GM10248 (cell line): ENCODE measurements at regions not wholly inside any gene's neighbourhood (a gene's known extent, or its start where the extent isn't known, plus 50 kb on each side); places are given as distances from the start of the nearest gene placed in this dataset.

Experiments used
- CTCF ChIA-PET: fragments of 300-600 bp; sonication (Branson Sonifier 250); formaldehyde crosslinking; extraction: SDS; loops from one replicate; lab custom pipeline; 2021; ENCODE audit warnings: antibody characterized with exemption; lab: Yijun Ruan, JAX
- POLR2A ChIA-PET: fragments of 350-650 bp; sonication (Branson Sonifier 250); formaldehyde crosslinking; extraction: SDS; loops from one replicate; lab custom pipeline; 2020; ENCODE audit warnings: antibody characterized with exemption; lab: Yijun Ruan, JAX
- DNase-seq: peaks from one replicate; pipeline ENCODE4 v3.0.0; 2012; ENCODE audit errors: extremely low spot score
- CTCF ChIP-seq: IDR thresholded peaks from 2 replicates; pipeline ENCODE4 v1.5.1; 2012; ENCODE audit warnings: mild to moderate bottlenecking, low read depth; ENCODE audit errors: extremely low read depth, missing control alignments, control extremely low read depth

DNA sequence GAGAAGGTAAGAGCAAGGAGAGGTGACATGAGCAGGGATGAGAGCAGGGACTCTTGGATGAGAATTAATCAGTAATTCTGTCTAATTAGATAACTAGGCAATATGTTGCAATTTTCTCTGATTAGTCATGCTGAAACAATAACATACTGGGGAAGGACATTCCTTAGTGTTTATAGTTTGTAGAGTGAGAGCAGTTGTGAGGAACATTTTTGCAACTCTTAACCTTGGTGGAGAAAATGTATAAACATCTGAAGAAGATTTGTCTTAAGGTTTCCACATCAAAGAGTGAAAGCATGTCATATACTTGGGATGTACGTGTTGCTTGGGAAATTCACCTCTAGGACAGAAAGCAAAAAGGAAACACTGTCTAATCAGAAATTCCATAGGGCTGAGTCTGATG, 955.4 kb upstream of the FANCL start:
- TF ChIP-seq CTCF: no peak
- POLR2A ChIA-PET: no interaction called here
- DNase-seq: no peak
- CTCF ChIA-PET: no interaction called here

DNA sequence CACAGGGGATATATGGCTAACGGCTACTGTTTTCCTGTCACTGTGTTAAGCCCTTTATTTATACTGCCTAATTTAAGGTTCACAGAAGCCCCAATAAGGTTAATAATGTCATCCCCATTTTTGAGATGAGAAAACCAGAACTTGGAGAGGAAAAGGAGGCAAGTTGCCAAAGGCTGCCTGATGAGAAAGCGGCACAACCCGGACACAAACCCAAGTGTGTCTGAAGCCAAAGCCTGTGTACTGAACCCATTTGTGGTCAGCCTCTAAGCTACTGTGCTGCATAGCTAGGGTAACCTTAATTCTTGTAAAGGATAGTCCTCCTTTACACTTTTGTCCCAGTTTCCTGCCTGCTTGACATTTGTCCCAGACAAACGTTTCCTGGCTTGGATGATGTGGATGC, 954.7 kb upstream of the FANCL start:
- ChIA-PET POLR2A (no interaction called here), CTCF (no interaction called here)
- DNase-seq: no peak
- TF ChIP-seq CTCF: no peak

DNA sequence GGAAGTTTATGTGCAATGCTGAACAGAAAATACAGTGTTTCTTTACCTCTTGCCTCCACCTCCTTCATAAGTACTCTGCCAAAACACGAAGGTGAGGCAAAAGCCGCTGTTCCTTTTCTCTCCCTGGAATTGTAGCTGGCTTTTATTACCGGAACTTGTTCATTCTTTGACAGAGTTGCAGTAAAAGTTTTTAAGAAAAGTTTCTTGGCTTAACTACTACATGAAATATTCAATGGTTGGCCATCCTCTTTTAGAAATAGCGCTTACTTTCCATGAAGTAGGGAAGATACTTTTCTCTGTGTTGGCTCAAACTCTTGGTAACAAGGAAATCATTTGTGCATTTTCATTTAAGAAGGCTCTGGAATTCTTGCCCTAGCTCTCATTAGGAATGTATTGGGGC, 950.7 kb upstream of the FANCL start:
- CTCF ChIA-PET: interaction anchor here (0.9 kb wide), 1 partner anchor 179 kb away, joined by 3 read pairs; no protein-coding TSS in a partner anchor
- POLR2A ChIA-PET: no interaction called here
- no peak for TF ChIP-seq CTCF
- DNase-seq: no peak

DNA sequence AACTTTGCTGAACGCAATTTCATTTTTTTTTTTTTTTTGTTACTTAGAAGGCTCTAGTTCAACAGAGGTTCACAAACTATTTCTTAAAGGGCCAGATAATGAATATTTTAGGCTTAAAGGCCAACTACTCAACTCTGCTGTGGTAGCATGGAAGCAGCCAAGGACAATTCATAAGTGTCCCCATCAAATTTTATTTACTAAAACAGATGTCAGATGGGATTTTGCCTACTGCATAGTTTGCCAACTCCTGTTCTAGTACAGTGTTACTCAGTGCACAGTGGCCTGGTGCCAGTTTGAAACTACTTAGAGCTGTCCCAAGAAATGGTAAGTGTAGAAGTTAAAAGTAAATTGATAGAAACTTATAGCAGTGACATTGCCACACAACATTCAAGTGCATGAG, 949.4 kb upstream of the FANCL start:
- CTCF ChIA-PET: interaction anchor here (1.0 kb wide), 1 partner anchor 8 kb away, joined by 3 read pairs; no protein-coding TSS in a partner anchor
- DNase-seq: no peak
- no peak for TF ChIP-seq CTCF
- POLR2A ChIA-PET: no interaction called here

DNA sequence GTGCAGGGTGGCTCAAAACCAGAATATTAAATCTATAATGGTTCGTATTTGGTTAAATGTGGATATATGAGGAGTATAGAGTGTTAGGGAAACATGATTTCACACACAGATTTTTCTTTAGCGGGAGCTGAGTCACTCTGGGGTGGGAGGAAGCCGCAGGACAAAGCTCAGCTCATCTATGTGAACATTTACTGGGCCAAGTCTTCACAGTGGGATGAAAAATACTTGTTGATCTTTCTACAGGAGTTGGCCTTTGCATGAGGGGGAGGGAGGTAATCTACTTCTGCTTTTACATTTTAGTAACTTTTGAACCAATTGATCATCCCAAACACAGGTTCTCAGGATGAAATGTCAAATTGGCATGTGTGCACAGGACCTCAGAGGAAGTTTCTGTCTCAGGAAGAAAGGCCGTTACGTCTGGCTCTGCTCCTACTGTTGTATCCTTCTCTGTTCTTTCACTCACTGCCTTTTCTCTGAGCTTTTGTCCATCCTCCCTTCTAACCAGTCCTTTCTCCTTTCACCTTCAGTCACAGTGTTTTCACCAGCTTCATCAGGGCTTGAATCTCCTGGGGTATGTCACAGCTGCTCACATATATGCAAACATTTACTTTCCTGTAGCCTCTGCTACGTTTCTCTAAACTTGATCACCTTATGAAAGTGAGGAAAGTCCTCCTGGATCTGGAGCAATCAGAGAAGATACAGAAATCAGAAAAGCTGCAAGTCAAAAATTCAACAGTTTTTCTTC, 943.3 kb upstream of the FANCL start:
- ChIA-PET CTCF (interaction anchor here (1.4 kb wide), 1 partner anchor 10 kb away, joined by 3 read pairs; no protein-coding TSS in a partner anchor), POLR2A (no interaction called here)
- DNase-seq: no peak
- no peak for TF ChIP-seq CTCF

- CTCF ChIA-PET: interaction anchor here (2.4 kb wide), 1 partner anchor 44 kb away, joined by 6 read pairs; no protein-coding TSS in a partner anchor
- no peak for TF ChIP-seq CTCF
- POLR2A ChIA-PET: no interaction called here
These were observed 941.9 kb upstream of the FANCL start for GRCh38 chr2:59183070-59183469.

More at GRCh38 chr2:59183070-59183469, 941.9 kb upstream of the FANCL start:
- no peak for DNase-seq
